HepG2 (cell line): ENCODE measurements at regions not wholly inside any gene's neighbourhood (a gene's known extent, or its start where the extent isn't known, plus 50 kb on each side); places are given as distances from the start of the nearest gene placed in this dataset.

ENCODE experiments used
- ATAC-seq: fragments of 200-7000 bp; cut with Tn5 transposase; 3 replicates; pipeline ENCODE4 v1.9.1; 2020; ENCODE audit warnings: mild to moderate bottlenecking, moderate library complexity
- BruUV-seq: library from RNA; stranded (reverse); fragments of 400-500 nt; replicated peaks from 2 replicates; lab custom pipeline; 2021; lab: Mats Ljungman, UMichigan
- CTCF ChIA-PET: fragments of 300-600 bp; formaldehyde crosslinking; extraction: SDS; loops from one replicate; lab custom pipeline; 2021; ENCODE audit warnings: low total read pairs, inconsistent platforms, low intra/inter-chr PET ratio; lab: Yijun Ruan, JAX
- POLR2A ChIA-PET: fragments of 350-600 bp; sonication (Branson Sonifier 250); formaldehyde crosslinking; loops from one replicate; lab custom pipeline; 2020; ENCODE audit warnings: antibody characterized with exemption, inconsistent platforms; lab: Yijun Ruan, JAX
- DNase-seq: peaks from one replicate; pipeline ENCODE4 v3.0.0-alpha.2; 2015; ENCODE audit warnings: low spot score
- FAIRE-seq: peaks from 3 replicates; lab custom pipeline; 2011; peaks lifted over from hg19 to GRCh38; lab: Jason Lieb, UNC
- H2AFZ ChIP-seq: one replicate; pipeline ENCODE4 v1.6.1; 2011; ENCODE audit warnings: low read length, inconsistent platforms
- H3K27ac ChIP-seq: fragments of 300-600 bp; 3 replicates; pipeline ENCODE4 v1.8.0; 2011; ENCODE audit warnings: mixed run types, mild to moderate bottlenecking, mixed read lengths, low read length, inconsistent platforms; ENCODE audit not compliant: insufficient read depth; ENCODE audit errors: extremely low read length
- H3K27me3 ChIP-seq, 2 experiments: fragments of 200-600 bp in 1 of 2; 2 replicates in 1 of 2; 3 replicates in 1 of 2; pipeline versions ENCODE4 v1.6.0 to v1.8.0; 2011; ENCODE audit warnings: low read length in 2 of 2, mild to moderate bottlenecking in 2 of 2, moderate library complexity in 2 of 2, inconsistent platforms in 1 of 2; ENCODE audit not compliant: insufficient read depth in 2 of 2, control insufficient read depth in 1 of 2
- H3K36me3 ChIP-seq, 2 experiments: fragments of 200-600 bp in 1 of 2; replicated peaks in 1 of 2; 2 replicates in 1 of 2; 3 replicates in 1 of 2; pipeline versions ENCODE4 v1.5.1 to v1.8.0; 2011; ENCODE audit warnings: low read length in 2 of 2, inconsistent platforms in 1 of 2; ENCODE audit not compliant: insufficient read depth in 2 of 2, control insufficient read depth in 1 of 2
- H3K4me1 ChIP-seq: 2 replicates; pipeline ENCODE4 v1.5.1; 2012; ENCODE audit warnings: low read length, inconsistent platforms; ENCODE audit not compliant: insufficient read depth
- H3K4me2 ChIP-seq: 2 replicates; pipeline ENCODE4 v1.6.0; 2011; ENCODE audit warnings: low read depth, low read length, inconsistent platforms
- H3K4me3 ChIP-seq, 3 experiments: fragments of 200-600 bp in 1 of 3; sonication (generic), shearing (Covaris generic) in 1 of 3; replicated peaks in 1 of 3; 2 replicates each; pipeline ENCODE4 v1.5.1; 2011 to 2016; ENCODE audit warnings: low read length in 3 of 3, inconsistent platforms in 2 of 3, low read depth in 2 of 3, mild to moderate bottlenecking in 2 of 3, control low read depth in 1 of 3, mixed read lengths in 1 of 3; ENCODE audit not compliant: insufficient read depth in 1 of 3
- H3K79me2 ChIP-seq: one replicate; pipeline ENCODE4 v1.6.1; 2011; ENCODE audit warnings: low read length, inconsistent platforms; ENCODE audit not compliant: insufficient read depth
- H3K9ac ChIP-seq: 2 replicates; pipeline ENCODE4 v1.6.0; 2011; ENCODE audit warnings: mild to moderate bottlenecking, low read depth, low read length, inconsistent platforms; ENCODE audit not compliant: insufficient read depth
- H3K9me3 ChIP-seq: 2 replicates; pipeline ENCODE4 v1.5.1; 2012; ENCODE audit warnings: mild to moderate bottlenecking, low read length
- H4K20me1 ChIP-seq: 2 replicates; pipeline ENCODE4 v1.6.0; 2011; ENCODE audit warnings: inconsistent platforms, mild to moderate bottlenecking, low read length, moderate library complexity; ENCODE audit not compliant: insufficient read depth
- CREB1 ChIP-seq, 2 experiments: fragments of 450-650 bp in 1 of 2; IDR thresholded peaks; 2 replicates each; pipeline ENCODE4 v1.6.1; 2016 to 2017; ENCODE audit warnings: control low read depth in 1 of 2, mild to moderate bottlenecking in 1 of 2, missing compliant biosample characterization in 1 of 2, missing genetic modification characterization in 1 of 2
- FOSL1 ChIP-seq: sonication (generic); formaldehyde crosslinking; IDR thresholded peaks from 2 replicates; pipeline ENCODE4 v1.9.0; 2021; ENCODE audit warnings: missing genetic modification reagents, borderline replicate concordance
- MATR3 ChIP-seq: sonication (generic); formaldehyde crosslinking; IDR thresholded peaks from 2 replicates; pipeline ENCODE4 v1.4.0; 2020; ENCODE audit warnings: missing genetic modification reagents
- MYNN ChIP-seq: sonication (generic); formaldehyde crosslinking; IDR thresholded peaks from 2 replicates; pipeline ENCODE4 v1.4.0; 2020; ENCODE audit warnings: mild to moderate bottlenecking, low read depth, missing genetic modification reagents
- POLR2G ChIP-seq: fragments of 200-400 bp; formaldehyde crosslinking; IDR thresholded peaks from 2 replicates; pipeline ENCODE4 v1.6.1; 2018; ENCODE audit warnings: mild to moderate bottlenecking, low read depth, low read length, moderate library complexity
- REST ChIP-seq, 2 experiments: IDR thresholded peaks; 2 replicates each; pipeline ENCODE4 v1.6.1; 2011 to 2012; ENCODE audit warnings: low read length in 2 of 2, borderline replicate concordance in 1 of 2, low read depth in 1 of 2, mild to moderate bottlenecking in 1 of 2, moderate library complexity in 1 of 2
- SP5 ChIP-seq: IDR thresholded peaks from 2 replicates; pipeline ENCODE4 v1.6.1; 2016; ENCODE audit warnings: low read depth, borderline replicate concordance
- TEAD3 ChIP-seq: optimal IDR thresholded peaks from 2 replicates; pipeline ENCODE3; 2016; ENCODE audit warnings: borderline replicate concordance
- THRA ChIP-seq: sonication (generic); formaldehyde crosslinking; IDR thresholded peaks from 2 replicates; pipeline ENCODE4 v1.4.0; 2020; ENCODE audit warnings: missing genetic modification reagents, borderline replicate concordance
- ZBTB42 ChIP-seq: sonication (generic); formaldehyde crosslinking; IDR thresholded peaks from 2 replicates; pipeline ENCODE4 v1.5.0; 2020; ENCODE audit warnings: mild to moderate bottlenecking, missing genetic modification reagents
- ZFY ChIP-seq: sonication (generic); formaldehyde crosslinking; IDR thresholded peaks from 2 replicates; pipeline ENCODE4 v1.4.0; 2020; ENCODE audit warnings: missing genetic modification reagents
- ZNF513 ChIP-seq: sonication (generic); formaldehyde crosslinking; conservative IDR thresholded peaks from 2 replicates; pipeline ENCODE4 v1.5.0; 2020; ENCODE audit warnings: missing genetic modification reagents
- ZNF790 ChIP-seq: sonication (generic); formaldehyde crosslinking; IDR thresholded peaks from 2 replicates; pipeline ENCODE4 v1.8.0; 2022; ENCODE audit warnings: missing genetic modification reagents, mild to moderate bottlenecking, borderline replicate concordance
- WGBS: methylation state at CpG from one replicate; pipeline ENCODE4 v1.1.6; 2017; ENCODE audit warnings: low lambda C conversion rate; 5-methylcytosine and 5-hydroxymethylcytosine counted together
- in situ Hi-C: cut with HindIII; loops from 2 replicates; pipeline ENCODE4 v1.10.0; 2017; ENCODE audit warnings: low pct_unique_long_range_greater_than_20kb; ENCODE audit not compliant: extremely low pct_ligation_motif_present
- intact Hi-C: fragments of 100-400 bp; cut with micrococcal nuclease; formaldehyde crosslinking; loops from one replicate; pipeline ENCODE4 v1.10.0; 2022; ENCODE audit not compliant: unreplicated experiment

GRCh38 chr6:8177721-8178120 is 75.4 kb upstream of the EEF1E1 start:
- FAIRE-seq = no peak

GRCh38 chr6:8175046-8175777 is 72.9 kb upstream of the EEF1E1 start:
- H3K79me2 ChIP-seq = no peaks in the 10 kb centered on the region
- H3K4me1 ChIP-seq = no peaks in the 10 kb centered on the region
- no peak overlapping the region for H2AFZ ChIP-seq
- no TSS peak for BruUV-seq
- H4K20me1 ChIP-seq = no peaks in the 10 kb centered on the region
- no peak overlapping the region for H3K4me2 ChIP-seq
- no peak for FAIRE-seq
- H3K4me3 ChIP-seq = no peak overlapping the region
- no peak for ATAC-seq
- POLR2A ChIA-PET = no interaction called here
- 82% methylated on average over 3 of the region's 3 CpGs for WGBS
- in situ Hi-C loops = no loop called here
- intact Hi-C loops = no loop called here
- no peak for DNase-seq
- H3K9me3 ChIP-seq = no peaks in the 10 kb centered on the region
- no peak overlapping the region for H3K9ac ChIP-seq
- CTCF ChIA-PET = no interaction called here
- H3K27me3 ChIP-seq = 0 out of 5 replicates have a peak, but pooled peaks cover 0 to under 1% of the 10 kb centered on the region in 2 experiments
- H3K27ac ChIP-seq = no peak overlapping the region
- H3K36me3 ChIP-seq = no peaks in the 10 kb centered on the region
- TF ChIP-seq ZNF513 (CRISPR knock-in tag) (no peak), THRA (CRISPR knock-in tag) (no peak), POLR2G (no peak), MYNN (CRISPR knock-in tag) (no peak), MATR3 (CRISPR knock-in tag) (no peak), REST (IDR thresholded peaks at IDR 0.05; ENCODE audit: borderline replicate concordance in 1 of 2, low read depth in 1 of 2, low read length in 2 of 2) (no peak), TEAD3 (CRISPR knock-in tag) (no peak), ZFY (no peak), SP5 (CRISPR knock-in tag) (no peak)

More at GRCh38 chr6:8177721-8178120, 75.4 kb upstream of the EEF1E1 start:
- Histone ChIP-seq H3K9ac (no peak overlapping the region), H3K4me2 (no peak overlapping the region), H3K4me3 (no peak overlapping the region), H3K9me3 (no peaks in the 10 kb centered on the region), H2AFZ (no peak overlapping the region), H3K36me3 (no peaks in the 10 kb centered on the region), H3K27me3 (0 out of 5 replicates have a peak, but pooled peaks cover 0 to 6% of the 10 kb centered on the region in 2 experiments), H4K20me1 (no peaks in the 10 kb centered on the region), H3K4me1 (no peaks in the 10 kb centered on the region), H3K79me2 (no peaks in the 10 kb centered on the region), H3K27ac (no peak overlapping the region)
- ChIA-PET CTCF (no interaction called here), POLR2A (no interaction called here)
- DNase-seq = no peak
- in situ Hi-C loops (no loop called here), intact Hi-C loops (no loop called here)
- TF ChIP-seq ZNF790 (no peak), CREB1 (IDR thresholded peaks at IDR 0.05) (peak; percentile 28; the same call in 1 of the 2 replicates), CREB1 (CRISPR knock-in tag; IDR thresholded peaks at IDR 0.05) (no peak), FOSL1 (CRISPR knock-in tag) (no peak), ZBTB42 (CRISPR knock-in tag) (no peak)
- no peak for ATAC-seq
- whole genome bisulfite sequencing = 34% methylated on average over 2 of the region's 2 CpGs
- no TSS peak for BruUV-seq
